ENCODE measurements at regions not wholly inside any gene's neighbourhood (a gene's known extent, or its start where the extent isn't known, plus 50 kb on each side); places are given as distances from the start of the nearest gene placed in this dataset.
A peak's percentile ranks its signal among the peaks of the same experiment; 100 is the strongest.

- DNase-seq = no peak
Measured at GRCh38 chr4:46594661-46595060, 204.7 kb upstream of the GABRA2 start.

GRCh38 chr4:46586566-46586965, 196.6 kb upstream of the GABRA2 start:
- DNase-seq = no peak

DNA sequence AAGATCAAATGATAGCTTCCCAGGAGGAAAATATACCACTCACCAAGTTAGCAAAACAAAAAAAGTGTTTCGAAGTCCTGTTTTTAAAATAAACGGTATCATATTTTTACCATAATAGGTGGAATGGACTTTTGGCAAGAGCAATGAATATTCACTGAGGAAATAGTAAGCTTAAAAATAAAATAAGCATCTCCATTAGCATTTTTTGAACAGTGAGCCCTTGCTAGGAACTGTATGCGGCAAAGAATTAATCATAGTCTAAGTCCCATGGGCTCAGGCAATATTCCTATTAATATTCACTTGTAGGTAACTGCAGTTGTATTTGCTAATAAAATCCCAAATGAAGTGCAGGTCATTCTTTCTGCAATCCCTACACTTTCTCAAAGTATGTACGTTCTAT, 191.7 kb upstream of the GABRA2 start:
- DNase-seq = no peak

- no peak for DNase-seq
Measured at GRCh38 chr4:46554760-46555465, 165.0 kb upstream of the GABRA2 start.

DNA sequence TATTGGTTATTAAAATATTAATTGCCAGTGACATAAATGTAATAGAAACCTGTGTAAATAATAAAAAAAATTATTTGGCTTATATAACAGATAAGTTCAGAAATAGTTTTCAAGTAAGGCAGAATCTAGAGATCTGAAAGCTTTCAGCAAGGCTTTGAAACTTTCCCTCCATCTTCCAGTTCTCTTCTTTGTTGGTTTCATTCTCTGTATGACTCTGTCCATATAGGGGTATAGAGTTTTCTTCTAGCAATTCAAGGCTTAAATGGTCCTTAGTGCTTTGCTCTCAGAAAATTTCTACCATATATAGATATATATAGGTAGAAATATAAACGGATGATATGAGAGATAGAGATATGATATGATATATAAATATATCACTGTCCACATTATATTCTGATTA, 160.5 kb upstream of the GABRA2 start:
- no peak for DNase-seq

GRCh38 chr4:46549125-46549524, 159.2 kb upstream of the GABRA2 start:
- no peak for DNase-seq

DNA sequence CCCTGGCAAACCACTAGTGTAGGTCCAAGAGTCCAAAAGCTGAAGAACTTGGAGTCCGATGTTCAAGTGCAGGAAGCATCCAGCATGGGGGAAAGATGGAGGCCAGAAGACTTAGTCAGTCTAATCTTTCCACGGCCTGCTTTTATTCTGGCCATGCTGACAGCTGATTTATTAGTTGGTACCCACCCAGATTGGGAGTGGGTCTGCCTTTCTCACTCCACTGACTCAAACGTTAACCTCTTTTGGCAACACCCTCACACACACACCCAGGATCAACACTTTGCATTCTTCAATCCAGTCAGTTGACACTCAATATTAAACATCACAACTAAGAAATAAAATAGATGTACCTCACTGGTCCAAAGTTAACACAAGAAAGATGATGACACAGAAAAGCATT, 134.8 kb upstream of the GABRA2 start:
- DNase-seq = no peak

GRCh38 chr4:46520361-46520760, 130.4 kb upstream of the GABRA2 start:
- DNase-seq = no peak

DNA sequence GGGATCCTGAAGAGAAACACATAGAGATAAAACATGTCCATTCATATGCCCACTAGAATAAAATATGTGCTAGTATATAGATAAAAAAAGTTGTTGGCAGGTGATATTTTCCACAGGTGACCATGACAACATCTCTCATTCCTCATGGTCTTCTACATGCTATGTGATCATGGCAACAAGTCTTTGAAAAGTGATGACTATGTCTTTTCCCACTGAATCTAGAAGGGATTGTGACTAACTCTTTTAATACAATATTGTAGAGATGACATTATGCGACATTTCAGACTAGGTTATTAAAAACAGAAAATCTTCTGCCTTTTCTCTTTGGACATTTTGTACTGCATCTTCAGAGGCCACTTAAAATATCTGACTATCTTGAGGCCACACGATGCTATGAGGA, 126.0 kb upstream of the GABRA2 start:
- no peak for DNase-seq

DNA sequence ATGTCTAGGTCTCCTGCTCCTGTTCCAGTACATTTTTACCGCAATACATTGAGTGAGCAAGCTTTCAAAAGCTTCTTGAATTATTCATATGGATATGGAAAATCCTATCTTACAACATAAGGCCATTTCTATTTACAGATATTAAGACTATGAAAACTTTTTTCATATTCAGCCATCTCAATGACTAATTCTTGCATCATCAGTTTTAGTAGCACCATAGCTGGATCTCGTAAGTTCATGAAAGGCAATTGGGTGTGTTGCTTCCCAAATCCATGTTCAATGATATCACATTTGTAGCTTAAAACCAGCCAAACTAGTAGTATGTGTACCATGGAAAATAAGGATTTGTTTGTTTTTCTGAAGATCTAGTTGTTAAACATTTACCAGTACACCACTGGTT, 118.3 kb upstream of the GABRA2 start:
- no peak for DNase-seq

GRCh38 chr4:46506876-46507275, 116.9 kb upstream of the GABRA2 start:
- DNase-seq = no peak

- DNase-seq = no peak
Measured at GRCh38 chr4:46505131-46505530, 115.2 kb upstream of the GABRA2 start.

DNA sequence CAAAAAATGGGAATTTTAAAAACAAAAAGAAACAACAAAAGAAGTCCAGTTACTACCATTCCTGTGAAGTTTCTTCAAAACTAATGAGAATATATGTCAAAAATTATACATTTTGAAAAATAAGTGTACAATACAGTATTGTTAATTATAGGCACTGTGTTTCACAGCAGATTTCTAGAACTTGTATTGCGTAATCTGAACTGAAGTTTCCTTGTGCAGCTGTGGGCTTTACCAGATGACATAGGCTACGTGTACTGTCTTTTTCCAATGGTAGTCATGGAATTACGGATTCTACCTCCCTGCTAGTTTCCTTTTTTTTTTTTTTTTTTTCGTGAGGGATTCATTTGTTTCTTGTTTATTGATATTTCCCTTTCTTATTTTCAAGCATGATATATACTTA, 113.8 kb upstream of the GABRA2 start:
- DNase-seq = peak; percentile 55

DNA sequence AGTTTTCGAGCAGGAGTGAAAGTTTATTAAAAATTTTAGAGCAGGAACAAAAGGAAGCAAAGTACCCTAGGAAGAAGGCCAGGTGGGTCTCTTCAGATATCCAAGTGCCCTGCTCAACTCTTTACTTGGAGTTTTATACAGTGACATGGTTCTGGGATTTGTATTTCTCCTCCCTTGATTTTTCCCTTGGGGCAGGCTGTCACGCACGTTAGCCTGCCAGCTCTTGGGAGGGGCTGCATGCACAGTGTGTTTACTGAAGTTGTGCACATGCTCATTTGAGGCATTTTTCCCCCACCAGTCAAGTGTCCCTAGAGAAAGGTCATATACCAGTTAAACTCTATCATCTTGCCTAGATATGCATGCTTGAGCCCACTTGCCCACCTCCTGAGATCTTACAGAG, 102.5 kb upstream of the GABRA2 start:
- DNase-seq = no peak

DNA sequence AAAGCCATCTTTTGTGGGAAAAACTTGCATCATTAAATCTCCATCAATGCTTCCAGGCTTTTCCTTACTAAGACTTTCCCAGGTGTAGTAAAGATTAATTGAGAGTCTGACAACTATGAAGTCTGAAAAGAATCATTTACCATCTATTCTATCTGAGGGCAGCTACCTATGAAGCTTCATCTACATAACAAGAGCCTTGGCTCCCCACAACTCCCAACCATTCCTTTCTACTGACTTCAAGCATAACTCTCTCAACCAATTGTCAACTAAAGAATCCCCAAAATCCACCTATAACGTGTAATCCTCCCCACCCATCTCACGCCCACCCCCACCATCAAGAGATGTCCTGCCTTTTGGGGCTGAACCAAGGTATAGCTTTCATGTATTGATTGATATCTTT, 101.5 kb upstream of the GABRA2 start:
- no peak for DNase-seq

DNA sequence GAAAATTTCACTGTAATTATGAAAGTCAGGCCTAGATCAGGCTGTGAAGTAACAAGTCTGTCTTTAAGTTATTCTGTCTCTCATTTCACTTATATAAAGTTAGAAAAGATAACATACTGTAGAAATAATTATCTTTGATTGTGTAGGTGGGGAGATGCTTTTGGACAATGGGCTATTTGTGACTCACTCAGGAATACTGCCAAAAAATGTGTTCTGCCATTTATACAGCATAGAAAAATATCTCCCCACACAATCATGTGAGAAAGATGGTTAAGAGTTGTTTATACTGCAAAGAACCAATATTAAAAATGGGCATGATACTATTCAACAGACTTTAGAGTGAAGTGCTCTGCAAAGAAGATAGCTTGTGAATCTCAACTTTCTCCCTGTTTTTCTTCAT, 95.0 kb upstream of the GABRA2 start:
- no peak for DNase-seq

- DNase-seq = no peak
Measured at GRCh38 chr4:46462733-46463132, 72.8 kb upstream of the GABRA2 start.

DNA sequence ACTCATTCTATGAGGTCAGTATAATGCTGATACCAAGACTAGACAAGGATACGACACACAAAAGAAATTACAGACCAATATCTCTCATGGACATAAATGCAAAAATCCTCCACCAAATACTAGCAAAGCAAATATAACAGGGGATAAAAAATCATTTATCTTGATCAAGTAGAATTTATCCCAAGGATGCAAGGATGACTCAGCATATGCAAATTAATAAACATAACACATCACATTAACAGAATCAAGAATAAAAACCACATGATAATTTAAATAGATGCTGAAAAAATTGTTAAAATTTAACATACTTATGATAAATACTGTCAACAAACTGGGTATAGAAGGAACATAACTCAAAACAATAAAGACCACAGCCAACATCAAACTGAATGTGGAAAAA, 69.4 kb upstream of the GABRA2 start:
- DNase-seq = no peak

DNA sequence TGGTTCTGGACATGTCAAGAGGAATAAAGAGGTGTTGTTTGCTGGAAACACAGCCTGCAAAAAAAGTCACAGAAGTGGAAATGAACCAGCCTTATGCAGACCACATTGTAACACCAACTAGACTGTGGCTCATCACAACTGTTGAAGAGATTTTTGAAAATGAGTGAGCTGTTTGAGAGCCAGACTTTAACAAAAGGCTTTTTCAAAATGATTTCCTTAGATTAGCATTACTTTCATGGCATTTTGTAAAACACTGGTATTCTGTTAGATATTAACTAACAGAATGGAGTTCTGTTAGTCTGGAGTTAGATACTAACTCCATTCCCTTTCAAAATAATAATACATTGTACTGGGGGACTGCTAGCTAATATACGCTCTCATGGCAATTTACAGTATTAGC, 60.6 kb upstream of the GABRA2 start:
- no peak for DNase-seq

GRCh38 chr4:46445710-46446314, 55.9 kb upstream of the GABRA2 start:
- DNase-seq = no peak

GRCh38 chr4:46444318-46445000, 54.5 kb upstream of the GABRA2 start:
- DNase-seq = peak; percentile 14

DNA sequence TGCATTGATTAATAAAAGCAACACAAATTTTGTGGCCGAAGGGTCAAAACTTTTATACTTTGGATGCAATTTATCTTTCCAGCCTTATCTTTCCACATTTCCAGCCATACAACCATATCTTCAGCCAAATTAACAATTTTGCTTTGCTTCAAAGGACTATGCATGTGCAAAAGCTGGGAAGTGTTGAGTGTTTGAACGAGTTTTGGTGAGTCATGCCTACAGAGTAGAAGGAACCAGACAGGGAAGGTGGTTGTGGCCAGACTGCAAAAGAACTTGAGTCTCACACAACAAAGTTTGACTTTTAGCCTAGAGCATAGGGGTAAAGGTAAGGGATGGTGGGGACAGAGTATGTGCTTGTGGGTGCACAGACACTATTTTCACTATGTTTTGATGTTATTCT, 53.0 kb upstream of the GABRA2 start:
- DNase-seq = peak; percentile 47

DNA sequence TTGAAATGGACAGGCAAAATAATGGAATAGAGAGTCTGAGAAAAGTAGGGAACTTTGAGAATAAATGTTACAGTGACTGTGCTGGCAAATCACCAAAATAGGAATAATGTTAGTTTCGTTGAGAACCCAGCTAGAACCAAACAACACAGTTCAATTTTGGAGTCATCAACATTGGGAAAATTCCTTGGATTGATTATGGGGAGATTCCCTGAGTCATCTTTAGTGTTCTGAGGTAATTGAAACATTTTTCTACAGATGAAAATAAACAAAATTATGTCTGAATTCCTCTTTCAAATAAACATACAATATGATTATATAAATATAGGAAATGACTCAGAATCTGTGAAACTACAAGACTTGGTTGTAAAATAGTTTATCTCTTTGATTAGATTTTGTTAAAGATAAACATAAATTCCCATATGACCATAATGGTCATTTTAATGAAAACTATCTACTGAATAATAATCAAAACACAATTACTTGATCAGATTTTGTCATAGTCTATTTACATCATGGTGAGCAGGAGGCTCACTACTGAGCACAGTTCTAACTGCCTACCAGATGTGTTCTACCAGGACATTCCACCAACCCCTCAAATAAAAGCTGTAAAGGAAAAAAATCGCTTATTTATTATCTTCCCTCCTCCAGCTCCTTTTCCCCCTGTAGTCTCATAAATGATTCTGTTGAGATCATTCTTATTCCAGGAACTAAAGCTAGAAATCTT, 51.4 kb upstream of the GABRA2 start:
- DNase-seq = peak; percentile 68
